HepG2 (cell line): ENCODE measurements at regions not wholly inside any gene's neighbourhood (a gene's known extent, or its start where the extent isn't known, plus 50 kb on each side); places are given as distances from the start of the nearest gene placed in this dataset.

ENCODE experiments used
- ATAC-seq: fragments of 200-7000 bp; cut with Tn5 transposase; 3 replicates; pipeline ENCODE4 v1.9.1; 2020; ENCODE audit warnings: mild to moderate bottlenecking, moderate library complexity
- BruUV-seq: library from RNA; stranded (reverse); fragments of 400-500 nt; replicated peaks from 2 replicates; lab custom pipeline; 2021; lab: Mats Ljungman, UMichigan
- CTCF ChIA-PET: fragments of 300-600 bp; formaldehyde crosslinking; extraction: SDS; loops from one replicate; lab custom pipeline; 2021; ENCODE audit warnings: low total read pairs, inconsistent platforms, low intra/inter-chr PET ratio; lab: Yijun Ruan, JAX
- POLR2A ChIA-PET: fragments of 350-600 bp; sonication (Branson Sonifier 250); formaldehyde crosslinking; loops from one replicate; lab custom pipeline; 2020; ENCODE audit warnings: antibody characterized with exemption, inconsistent platforms; lab: Yijun Ruan, JAX
- DNase-seq: peaks from one replicate; pipeline ENCODE4 v3.0.0-alpha.2; 2015; ENCODE audit warnings: low spot score
- FAIRE-seq: peaks from 3 replicates; lab custom pipeline; 2011; peaks lifted over from hg19 to GRCh38; lab: Jason Lieb, UNC
- H2AFZ ChIP-seq: one replicate; pipeline ENCODE4 v1.6.1; 2011; ENCODE audit warnings: low read length, inconsistent platforms
- H3K27ac ChIP-seq: fragments of 300-600 bp; 3 replicates; pipeline ENCODE4 v1.8.0; 2011; ENCODE audit warnings: mixed run types, mild to moderate bottlenecking, mixed read lengths, low read length, inconsistent platforms; ENCODE audit not compliant: insufficient read depth; ENCODE audit errors: extremely low read length
- H3K27me3 ChIP-seq, 2 experiments: fragments of 200-600 bp in 1 of 2; 2 replicates in 1 of 2; 3 replicates in 1 of 2; pipeline versions ENCODE4 v1.6.0 to v1.8.0; 2011; ENCODE audit warnings: low read length in 2 of 2, mild to moderate bottlenecking in 2 of 2, moderate library complexity in 2 of 2, inconsistent platforms in 1 of 2; ENCODE audit not compliant: insufficient read depth in 2 of 2, control insufficient read depth in 1 of 2
- H3K36me3 ChIP-seq, 2 experiments: fragments of 200-600 bp in 1 of 2; replicated peaks in 1 of 2; 2 replicates in 1 of 2; 3 replicates in 1 of 2; pipeline versions ENCODE4 v1.5.1 to v1.8.0; 2011; ENCODE audit warnings: low read length in 2 of 2, inconsistent platforms in 1 of 2; ENCODE audit not compliant: insufficient read depth in 2 of 2, control insufficient read depth in 1 of 2
- H3K4me1 ChIP-seq: 2 replicates; pipeline ENCODE4 v1.5.1; 2012; ENCODE audit warnings: low read length, inconsistent platforms; ENCODE audit not compliant: insufficient read depth
- H3K4me2 ChIP-seq: 2 replicates; pipeline ENCODE4 v1.6.0; 2011; ENCODE audit warnings: low read depth, low read length, inconsistent platforms
- H3K4me3 ChIP-seq, 3 experiments: fragments of 200-600 bp in 1 of 3; sonication (generic), shearing (Covaris generic) in 1 of 3; replicated peaks in 1 of 3; 2 replicates each; pipeline ENCODE4 v1.5.1; 2011 to 2016; ENCODE audit warnings: low read length in 3 of 3, inconsistent platforms in 2 of 3, low read depth in 2 of 3, mild to moderate bottlenecking in 2 of 3, control low read depth in 1 of 3, mixed read lengths in 1 of 3; ENCODE audit not compliant: insufficient read depth in 1 of 3
- H3K79me2 ChIP-seq: one replicate; pipeline ENCODE4 v1.6.1; 2011; ENCODE audit warnings: low read length, inconsistent platforms; ENCODE audit not compliant: insufficient read depth
- H3K9ac ChIP-seq: 2 replicates; pipeline ENCODE4 v1.6.0; 2011; ENCODE audit warnings: mild to moderate bottlenecking, low read depth, low read length, inconsistent platforms; ENCODE audit not compliant: insufficient read depth
- H3K9me3 ChIP-seq: 2 replicates; pipeline ENCODE4 v1.5.1; 2012; ENCODE audit warnings: mild to moderate bottlenecking, low read length
- H4K20me1 ChIP-seq: 2 replicates; pipeline ENCODE4 v1.6.0; 2011; ENCODE audit warnings: inconsistent platforms, mild to moderate bottlenecking, low read length, moderate library complexity; ENCODE audit not compliant: insufficient read depth
- ARNTL ChIP-seq: sonication (generic); formaldehyde crosslinking; IDR thresholded peaks from 2 replicates; pipeline ENCODE4 v1.4.0; 2020; ENCODE audit warnings: mild to moderate bottlenecking, missing genetic modification reagents
- CSRNP1 ChIP-seq: sonication (generic); formaldehyde crosslinking; IDR thresholded peaks from 2 replicates; pipeline ENCODE4 v1.8.1; 2023; ENCODE audit warnings: mild to moderate bottlenecking, missing genetic modification reagents
- PAX8 ChIP-seq: sonication (generic); formaldehyde crosslinking; IDR thresholded peaks from 2 replicates; pipeline ENCODE4 v1.8.0; 2022; ENCODE audit warnings: mild to moderate bottlenecking, missing genetic modification reagents, borderline replicate concordance
- SIX1 ChIP-seq: sonication (generic); formaldehyde crosslinking; IDR thresholded peaks from 2 replicates; pipeline ENCODE4 v1.4.0; 2020; ENCODE audit warnings: missing genetic modification reagents, borderline replicate concordance
- SNAPC4 ChIP-seq: sonication (generic); formaldehyde crosslinking; IDR thresholded peaks from 2 replicates; pipeline ENCODE4 v1.4.0; 2020; ENCODE audit warnings: mild to moderate bottlenecking, missing genetic modification reagents
- ZKSCAN5 ChIP-seq: sonication (generic); formaldehyde crosslinking; IDR thresholded peaks from 2 replicates; pipeline ENCODE4 v1.5.1; 2020; ENCODE audit warnings: mild to moderate bottlenecking, missing genetic modification reagents
- ZNF256 ChIP-seq: sonication (generic); formaldehyde crosslinking; conservative IDR thresholded peaks from 2 replicates; pipeline ENCODE4 v1.4.0; 2020; ENCODE audit warnings: missing genetic modification reagents
- ZNF280B ChIP-seq: sonication (generic); formaldehyde crosslinking; IDR thresholded peaks from 2 replicates; pipeline ENCODE4 v1.5.0; 2020; ENCODE audit warnings: missing genetic modification reagents, mild to moderate bottlenecking, borderline replicate concordance
- WGBS: methylation state at CpG from one replicate; pipeline ENCODE4 v1.1.6; 2017; ENCODE audit warnings: low lambda C conversion rate; 5-methylcytosine and 5-hydroxymethylcytosine counted together
- in situ Hi-C: cut with HindIII; loops from 2 replicates; pipeline ENCODE4 v1.10.0; 2017; ENCODE audit warnings: low pct_unique_long_range_greater_than_20kb; ENCODE audit not compliant: extremely low pct_ligation_motif_present
- intact Hi-C: fragments of 100-400 bp; cut with micrococcal nuclease; formaldehyde crosslinking; loops from one replicate; pipeline ENCODE4 v1.10.0; 2022; ENCODE audit not compliant: unreplicated experiment

- Histone ChIP-seq H3K27ac (no peak overlapping the region), H3K4me2 (no peak overlapping the region), H2AFZ (no peak overlapping the region), H4K20me1 (no peaks in the 10 kb centered on the region), H3K9me3 (peaks cover 13% of the 10 kb centered on the region; the same call in 1 of the 2 replicates), H3K9ac (no peak overlapping the region), H3K36me3 (no peaks in the 10 kb centered on the region), H3K4me1 (no peaks in the 10 kb centered on the region), H3K27me3 (no peaks in the 10 kb centered on the region; a peak in 1 of 5 replicates), H3K4me3 (no peak overlapping the region), H3K79me2 (no peaks in the 10 kb centered on the region)
- ATAC-seq (no peak), FAIRE-seq (no peak), DNase-seq (no peak)
- ChIA-PET CTCF (no interaction called here), POLR2A (no interaction called here)
- TF ChIP-seq ZNF256, result no peak
- no peak for TF ChIP-seq SIX1 (CRISPR knock-in tag)
- TF ChIP-seq SNAPC4 (CRISPR knock-in tag), result no peak
- no peak for TF ChIP-seq ARNTL (CRISPR knock-in tag)
- no peak for TF ChIP-seq ZKSCAN5 (CRISPR knock-in tag)
- TF ChIP-seq PAX8 (CRISPR knock-in tag), result no peak
- no peak for TF ChIP-seq CSRNP1
- TF ChIP-seq ZNF280B, result no peak
- no TSS peak for BruUV-seq
- 0% methylated on average over 1 of the region's 1 CpG for WGBS
- intact Hi-C loops (no loop called here), in situ Hi-C loops (no loop called here)
Observed at GRCh38 chr14:80403036-80403435, 191.7 kb upstream of the DIO2 start.
